ENCODE measurements at regions not wholly inside any gene's neighbourhood (a gene's known extent, or its start where the extent isn't known, plus 50 kb on each side); places are given as distances from the start of the nearest gene placed in this dataset.

DNA sequence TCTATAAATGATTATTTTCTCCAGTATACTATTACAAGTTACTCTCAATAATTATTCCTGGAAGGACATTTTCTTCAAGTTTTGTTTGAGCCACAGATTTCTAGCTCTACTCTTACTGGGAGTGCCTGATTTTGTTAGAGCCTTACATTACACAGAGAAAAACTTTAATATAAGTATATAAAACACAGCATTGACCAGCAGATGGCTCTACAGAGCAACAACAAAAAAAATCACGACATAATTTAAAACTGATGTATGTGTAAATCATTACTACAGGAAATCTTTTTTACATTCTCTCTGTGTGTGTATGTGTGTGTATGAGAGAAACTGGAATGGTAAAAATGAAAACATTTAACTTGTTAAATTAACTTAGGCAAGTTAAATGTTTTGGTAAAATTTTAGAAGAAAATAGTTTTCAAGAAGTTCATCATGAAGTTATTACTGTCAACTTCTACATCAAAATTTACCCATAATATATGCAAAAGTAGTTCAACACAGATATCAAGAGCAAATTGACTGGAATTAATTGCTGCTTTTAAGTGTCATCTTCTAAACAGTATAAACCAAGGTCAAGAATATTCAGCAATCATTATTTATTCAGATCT is 103.3 kb downstream of the MDH1 start:
- POLR2A ChIA-PET: interaction anchor here (0.7 kb wide), 1 partner anchor 103 kb away, joined by 4 read pairs; the partner anchor contains the start of gene MDH1
- Histone ChIP-seq H3K4me3 (ENCODE audit: low read depth, low read length) (no peak overlapping the region), H3K36me3 (ENCODE audit: control insufficient read depth, insufficient read depth, low read length) (no peaks in the 10 kb centered on the region), H3K27me3 (ENCODE audit: control insufficient read depth, insufficient read depth, low read length) (no peaks in the 10 kb centered on the region)
- CTCF ChIA-PET: interaction anchor here (1.0 to 3.4 kb wide), 8 partner anchors 12 to 204 kb away, joined by 3 to 28 read pairs (median 3); partner anchors contain the start of gene UGP2
- DNase-seq (ENCODE audit: low read depth): peak; percentile 29
- TF ChIP-seq, protein P1, sequence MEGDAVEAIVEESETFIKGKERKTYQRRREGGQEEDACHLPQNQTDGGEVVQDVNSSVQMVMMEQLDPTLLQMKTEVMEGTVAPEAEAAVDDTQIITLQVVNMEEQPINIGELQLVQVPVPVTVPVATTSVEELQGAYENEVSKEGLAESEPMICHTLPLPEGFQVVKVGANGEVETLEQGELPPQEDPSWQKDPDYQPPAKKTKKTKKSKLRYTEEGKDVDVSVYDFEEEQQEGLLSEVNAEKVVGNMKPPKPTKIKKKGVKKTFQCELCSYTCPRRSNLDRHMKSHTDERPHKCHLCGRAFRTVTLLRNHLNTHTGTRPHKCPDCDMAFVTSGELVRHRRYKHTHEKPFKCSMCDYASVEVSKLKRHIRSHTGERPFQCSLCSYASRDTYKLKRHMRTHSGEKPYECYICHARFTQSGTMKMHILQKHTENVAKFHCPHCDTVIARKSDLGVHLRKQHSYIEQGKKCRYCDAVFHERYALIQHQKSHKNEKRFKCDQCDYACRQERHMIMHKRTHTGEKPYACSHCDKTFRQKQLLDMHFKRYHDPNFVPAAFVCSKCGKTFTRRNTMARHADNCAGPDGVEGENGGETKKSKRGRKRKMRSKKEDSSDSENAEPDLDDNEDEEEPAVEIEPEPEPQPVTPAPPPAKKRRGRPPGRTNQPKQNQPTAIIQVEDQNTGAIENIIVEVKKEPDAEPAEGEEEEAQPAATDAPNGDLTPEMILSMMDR (IDR thresholded peaks at IDR 0.05; ENCODE audit: insufficient read depth, low read depth, low read length): peak; percentile 45

DNA sequence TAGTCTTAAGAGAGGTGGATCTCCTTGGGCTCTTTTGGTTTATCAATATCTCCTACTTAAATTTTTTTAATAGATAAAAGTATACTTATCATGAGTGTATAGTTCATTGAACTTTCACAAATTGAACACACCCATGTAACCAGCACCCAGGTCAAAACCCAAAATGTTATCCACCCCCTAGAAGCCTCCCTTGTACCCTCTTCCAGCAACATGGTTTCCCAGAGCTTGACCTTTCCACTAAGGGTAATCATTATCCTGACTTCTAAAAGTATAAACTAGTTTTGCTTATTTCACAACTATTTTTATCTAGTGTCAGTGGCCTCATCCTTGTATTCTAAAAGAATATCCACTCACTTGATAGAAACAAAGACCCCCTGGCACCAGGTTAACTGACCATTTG is 106.8 kb downstream of the MDH1 start:
- ChIA-PET POLR2A (no interaction called here), CTCF (no interaction called here)
- H3K4me3 ChIP-seq (ENCODE audit: low read depth, low read length): no peak overlapping the region
- no peak for DNase-seq (ENCODE audit: low read depth)
- no peaks in the 10 kb centered on the region for H3K36me3 ChIP-seq (ENCODE audit: control insufficient read depth, insufficient read depth, low read length)
- H3K27me3 ChIP-seq (ENCODE audit: control insufficient read depth, insufficient read depth, low read length): no peaks in the 10 kb centered on the region
- TF ChIP-seq, protein P1 (IDR thresholded peaks at IDR 0.05; ENCODE audit: insufficient read depth, low read depth, low read length): no peak

DNA sequence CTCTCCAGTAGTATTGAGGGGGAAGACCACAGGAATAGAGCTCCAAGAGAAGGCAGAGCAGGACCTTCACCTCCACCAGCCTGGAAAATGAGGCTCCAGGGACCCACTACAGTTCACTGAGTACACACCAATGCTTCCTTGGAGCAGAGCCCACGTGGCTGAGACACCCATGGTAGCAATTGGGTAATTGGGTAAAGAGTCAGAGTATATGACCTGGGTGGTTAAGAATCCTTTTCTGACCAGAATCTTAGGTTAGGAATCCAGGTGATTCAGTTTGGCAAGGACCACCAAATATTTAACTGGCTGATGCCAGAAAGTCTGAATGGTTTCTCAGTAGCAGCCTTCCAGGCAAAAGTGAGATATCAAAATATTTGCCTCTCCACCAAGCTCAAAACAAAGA is 107.7 kb downstream of the MDH1 start:
- TF ChIP-seq, protein P1 (IDR thresholded peaks at IDR 0.05; ENCODE audit: insufficient read depth, low read depth, low read length): no peak
- POLR2A ChIA-PET: no interaction called here
- Histone ChIP-seq H3K27me3 (ENCODE audit: control insufficient read depth, insufficient read depth, low read length) (no peaks in the 10 kb centered on the region), H3K36me3 (ENCODE audit: control insufficient read depth, insufficient read depth, low read length) (no peaks in the 10 kb centered on the region), H3K4me3 (ENCODE audit: low read depth, low read length) (no peak overlapping the region)
- no peak for DNase-seq (ENCODE audit: low read depth)
- CTCF ChIA-PET: interaction anchor here (1.6 kb wide), 1 partner anchor 164 kb away, joined by 9 read pairs; no protein-coding TSS in a partner anchor

DNA sequence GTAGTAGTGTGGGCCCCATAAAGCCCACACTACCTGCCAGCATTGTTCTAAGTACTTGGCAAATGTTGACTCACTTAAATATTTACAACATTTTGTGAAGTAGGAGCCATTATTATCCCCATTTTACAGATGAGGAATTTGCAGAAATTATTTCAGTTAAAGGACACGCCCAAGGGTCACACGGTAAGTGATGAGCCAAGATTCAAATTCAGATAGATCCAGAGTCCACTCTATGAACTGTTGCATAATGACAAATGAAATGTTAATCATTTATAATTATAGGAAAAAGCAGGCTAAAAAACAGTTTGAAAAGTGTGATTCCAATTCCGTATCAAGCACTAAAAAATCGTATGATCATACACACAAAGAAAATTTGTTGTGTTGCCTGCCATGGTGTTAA is 108.4 kb downstream of the MDH1 start:
- ChIA-PET POLR2A (no interaction called here), CTCF (interaction anchor here (1.6 to 3.1 kb wide), 2 partner anchors 144 to 164 kb away, joined by 9 to 24 read pairs; partner anchors contain the start of gene UGP2)
- Histone ChIP-seq H3K4me3 (ENCODE audit: low read depth, low read length) (no peak overlapping the region), H3K27me3 (ENCODE audit: control insufficient read depth, insufficient read depth, low read length) (no peaks in the 10 kb centered on the region), H3K36me3 (ENCODE audit: control insufficient read depth, insufficient read depth, low read length) (no peaks in the 10 kb centered on the region)
- no peak for DNase-seq (ENCODE audit: low read depth)
- TF ChIP-seq, protein P1 (IDR thresholded peaks at IDR 0.05; ENCODE audit: insufficient read depth, low read depth, low read length): no peak

DNA sequence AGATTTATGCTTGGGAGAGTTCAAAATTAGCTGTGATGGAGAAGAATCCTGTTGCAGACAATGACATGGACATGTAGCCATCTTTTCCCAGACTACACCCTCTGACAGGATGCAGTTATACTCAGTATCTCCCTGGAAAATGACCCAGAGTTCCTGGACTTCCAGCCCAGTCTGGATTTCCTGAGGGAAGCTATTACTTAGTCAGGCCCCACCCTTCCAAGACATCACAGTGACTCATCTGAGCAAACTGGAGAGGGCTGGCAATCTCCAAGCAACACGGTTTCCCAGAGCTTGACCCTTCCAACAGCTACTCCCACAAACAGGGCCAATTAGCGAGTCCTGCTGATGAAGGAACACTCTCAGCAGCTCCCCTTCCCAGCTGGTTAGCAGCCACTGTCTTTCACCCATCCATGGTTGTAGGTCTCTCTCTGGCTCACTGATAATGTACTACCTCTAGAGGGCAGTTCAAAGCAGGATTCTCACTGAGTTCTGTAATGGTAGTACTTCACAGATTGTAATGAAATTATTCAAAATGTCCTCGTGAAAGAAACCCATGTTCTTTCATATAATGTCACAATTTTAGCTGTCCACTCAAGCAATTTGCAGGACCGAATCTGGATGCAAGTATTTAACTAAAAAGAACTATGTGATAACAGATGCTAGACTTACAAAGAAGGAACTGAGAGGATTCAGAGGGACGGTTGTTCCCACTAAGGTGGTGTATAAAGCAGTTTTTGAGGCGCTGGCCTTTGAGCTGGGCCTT is 110.2 kb downstream of the MDH1 start:
- CTCF ChIA-PET: interaction anchor here (0.6 to 4.4 kb wide), 40 partner anchors 9 to 893 kb away, joined by 3 to 59 read pairs (median 4); partner anchors contain the start of gene UGP2
- Histone ChIP-seq H3K36me3 (ENCODE audit: control insufficient read depth, insufficient read depth, low read length) (no peaks in the 10 kb centered on the region), H3K27me3 (ENCODE audit: control insufficient read depth, insufficient read depth, low read length) (no peaks in the 10 kb centered on the region), H3K4me3 (ENCODE audit: low read depth, low read length) (no peak overlapping the region)
- POLR2A ChIA-PET: interaction anchor here (1.6 kb wide), 1 partner anchor 143 kb away, joined by 10 read pairs; the partner anchor contains the start of gene UGP2
- TF ChIP-seq, protein P1 (IDR thresholded peaks at IDR 0.05; ENCODE audit: insufficient read depth, low read depth, low read length): peak; percentile 69
- peak; percentile 70 for DNase-seq (ENCODE audit: low read depth)
